GM18519 (cell line): ENCODE measurements at regions not wholly inside any gene's neighbourhood (a gene's known extent, or its start where the extent isn't known, plus 50 kb on each side); places are given as distances from the start of the nearest gene placed in this dataset.
A peak's percentile ranks its signal among the peaks of the same experiment; 100 is the strongest.

Source experiments
- ATAC-seq: cut with Tn5 transposase; IDR thresholded peaks from one replicate; pipeline ENCODE4 v1.9.1; 2021; ENCODE audit warnings: mild to moderate bottlenecking, moderate library complexity; ENCODE audit not compliant: unreplicated experiment, low FRiP score

GRCh38 chr3:22101811-22102210 lies 350.8 kb upstream of the ZNF385D start:
- ATAC-seq, result no peak

- ATAC-seq, result no peak
Measured at GRCh38 chr3:22103423-22103822, 352.4 kb upstream of the ZNF385D start.

- no peak for ATAC-seq
Measured at GRCh38 chr3:22106213-22106896, 355.3 kb upstream of the ZNF385D start.

GRCh38 chr3:22111226-22111625 lies 360.2 kb upstream of the ZNF385D start:
- no peak for ATAC-seq

GRCh38 chr3:22113453-22113852 lies 362.4 kb upstream of the ZNF385D start:
- no peak for ATAC-seq

GRCh38 chr3:22115581-22115980 lies 364.6 kb upstream of the ZNF385D start:
- ATAC-seq, result no peak

GRCh38 chr3:22117091-22117490 lies 366.1 kb upstream of the ZNF385D start:
- ATAC-seq, result no peak

GRCh38 chr3:22117751-22118346 lies 366.8 kb upstream of the ZNF385D start:
- no peak for ATAC-seq

- ATAC-seq, result no peak
Measured at GRCh38 chr3:22118542-22118941, 367.5 kb upstream of the ZNF385D start.

- no peak for ATAC-seq
Measured at GRCh38 chr3:22121068-22121701, 370.2 kb upstream of the ZNF385D start.

GRCh38 chr3:22122567-22122966 lies 371.6 kb upstream of the ZNF385D start:
- ATAC-seq, result peak; percentile 88

- ATAC-seq, result no peak
Measured at GRCh38 chr3:22129101-22129500, 378.1 kb upstream of the ZNF385D start.

GRCh38 chr3:22141769-22142168 lies 390.8 kb upstream of the ZNF385D start:
- ATAC-seq, result no peak

GRCh38 chr3:22147161-22147560 lies 396.2 kb upstream of the ZNF385D start:
- no peak for ATAC-seq

GRCh38 chr3:22156868-22157267 lies 405.9 kb upstream of the ZNF385D start:
- ATAC-seq, result no peak

GRCh38 chr3:22157848-22158247 lies 406.8 kb upstream of the ZNF385D start:
- no peak for ATAC-seq

GRCh38 chr3:22159004-22159695 lies 408.1 kb upstream of the ZNF385D start:
- ATAC-seq, result no peak

- no peak for ATAC-seq
Measured at GRCh38 chr3:22161315-22161714, 410.3 kb upstream of the ZNF385D start.

- no peak for ATAC-seq
Measured at GRCh38 chr3:22170370-22170769, 419.4 kb upstream of the ZNF385D start.

- ATAC-seq, result no peak
Measured at GRCh38 chr3:22172964-22173363, 422.0 kb upstream of the ZNF385D start.

GRCh38 chr3:22175947-22176346 lies 424.9 kb upstream of the ZNF385D start:
- no peak for ATAC-seq
